Inflammatory macrophage treated with lipopolysaccharide for 4 hours (primary cell): ENCODE measurements at regions not wholly inside any gene's neighbourhood (a gene's known extent, or its start where the extent isn't known, plus 50 kb on each side); places are given as distances from the start of the nearest gene placed in this dataset.

Experiments
- DNase-seq: peaks from one replicate; pipeline ENCODE4 v3.0.0-alpha.2; 2020

DNA sequence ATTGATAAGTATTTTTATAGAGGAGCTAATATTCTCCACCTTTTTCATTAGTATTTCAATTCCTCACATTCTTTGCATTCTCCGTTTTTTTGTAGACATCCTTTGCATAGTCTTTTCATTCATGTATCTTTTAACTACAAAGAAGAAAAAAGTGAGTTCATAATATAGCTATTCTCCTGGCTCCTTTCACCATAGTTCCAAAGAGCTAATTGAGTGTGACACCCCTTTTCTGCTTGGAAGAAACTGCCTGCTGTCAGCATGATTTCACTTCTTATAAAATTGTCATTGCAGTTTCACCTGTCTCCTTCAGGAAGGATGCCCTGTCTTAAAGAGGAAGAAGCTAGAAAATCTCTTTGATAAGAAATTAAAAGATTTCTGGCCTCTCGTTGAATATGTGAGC lies 991.1 kb downstream of the KCNT2 start:
- no peak for DNase-seq

DNA sequence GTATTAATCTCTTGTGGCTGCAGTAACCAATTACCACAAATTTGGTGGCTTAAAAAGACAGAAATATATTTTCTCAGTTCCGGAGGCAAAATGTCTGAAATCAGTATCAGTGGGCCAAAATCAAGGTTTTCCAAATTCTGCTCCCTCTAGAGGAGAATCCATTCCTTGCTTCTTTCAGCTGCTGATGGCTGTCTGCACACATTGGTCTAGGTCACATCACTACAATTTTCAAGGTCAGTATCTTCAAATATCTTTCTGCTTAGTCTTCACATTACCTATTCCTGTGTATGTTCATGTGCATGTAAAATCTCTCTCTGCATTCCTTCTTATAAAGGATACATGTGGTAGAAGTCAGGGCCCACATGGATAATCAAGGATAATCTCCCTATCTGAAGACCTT lies 999.4 kb downstream of the KCNT2 start:
- no peak for DNase-seq

DNA sequence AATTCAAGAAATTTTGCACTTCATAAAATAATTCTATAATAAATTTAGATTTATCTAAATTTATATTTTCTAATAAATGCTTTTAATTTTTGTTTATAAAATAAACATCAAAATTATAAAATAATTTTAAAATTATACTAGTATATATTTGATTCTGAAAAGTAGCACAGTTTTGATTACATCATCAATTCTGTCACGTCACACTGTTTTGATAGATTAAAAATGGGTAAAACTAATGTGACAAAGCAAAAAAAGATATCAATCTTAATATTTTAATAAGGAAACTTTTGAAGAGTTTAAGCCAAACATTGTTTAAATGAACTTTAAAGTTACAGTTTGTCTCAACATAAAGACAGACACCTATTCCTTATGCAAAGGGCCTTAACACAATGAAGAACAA lies 1001.8 kb downstream of the KCNT2 start:
- no peak for DNase-seq

- no peak for DNase-seq
Observed at GRCh38 chr1:195604287-195604686, 1004.0 kb downstream of the KCNT2 start.

DNA sequence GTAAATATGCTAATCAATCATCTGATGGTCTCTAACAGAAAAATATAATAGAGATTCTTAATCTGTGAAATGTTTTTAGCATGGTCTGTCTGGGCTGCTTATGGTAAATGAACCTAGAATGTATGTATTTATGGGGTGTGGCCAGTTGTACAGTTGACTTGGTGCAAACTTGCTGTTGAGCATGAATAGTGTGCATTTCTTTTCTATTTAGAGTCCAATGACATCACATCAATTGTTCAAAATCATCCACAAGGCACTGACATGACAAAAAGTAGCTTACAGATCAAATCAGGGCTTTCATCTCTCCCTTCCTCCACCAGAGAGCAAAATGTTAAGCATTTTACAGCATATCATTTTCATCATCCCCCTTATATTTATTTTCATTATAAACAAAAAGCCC lies 1010.3 kb downstream of the KCNT2 start:
- no peak for DNase-seq

DNA sequence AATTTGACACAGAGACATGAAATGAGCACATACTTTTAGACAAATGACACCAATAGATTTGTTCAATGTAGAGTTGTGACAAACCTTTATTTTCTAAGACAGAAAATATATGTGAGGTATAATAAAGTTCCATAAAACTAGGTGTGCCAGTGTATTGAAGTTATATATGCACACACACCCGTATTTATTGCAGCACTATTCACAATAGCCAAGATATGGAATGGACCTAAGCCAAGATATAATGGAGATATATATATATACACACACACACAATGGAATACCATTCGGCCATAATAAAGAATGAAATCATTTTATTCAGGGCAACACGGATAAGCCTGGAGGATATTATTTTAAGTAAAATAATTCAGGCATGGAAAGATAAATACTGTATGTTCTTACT lies 1013.5 kb downstream of the KCNT2 start:
- no peak for DNase-seq

DNA sequence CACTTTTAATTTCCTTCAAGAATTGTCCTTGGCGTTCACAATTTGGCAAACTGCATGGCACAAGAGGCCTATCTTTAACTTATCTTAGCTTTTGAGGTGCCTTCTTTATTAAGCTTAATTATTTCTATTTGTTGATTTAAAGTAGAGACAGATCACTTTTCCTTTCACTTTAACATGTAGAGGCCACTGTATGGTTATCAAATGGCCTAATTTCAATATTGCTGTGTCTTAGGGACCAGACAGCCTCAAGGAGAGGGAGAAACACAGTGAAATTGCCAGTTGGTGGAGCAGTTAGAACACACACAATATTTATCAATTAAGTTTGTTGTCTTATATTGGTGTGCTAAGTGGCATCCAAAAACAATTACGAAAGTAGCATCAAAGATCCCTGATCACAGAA lies 1013.9 kb downstream of the KCNT2 start:
- no peak for DNase-seq

DNA sequence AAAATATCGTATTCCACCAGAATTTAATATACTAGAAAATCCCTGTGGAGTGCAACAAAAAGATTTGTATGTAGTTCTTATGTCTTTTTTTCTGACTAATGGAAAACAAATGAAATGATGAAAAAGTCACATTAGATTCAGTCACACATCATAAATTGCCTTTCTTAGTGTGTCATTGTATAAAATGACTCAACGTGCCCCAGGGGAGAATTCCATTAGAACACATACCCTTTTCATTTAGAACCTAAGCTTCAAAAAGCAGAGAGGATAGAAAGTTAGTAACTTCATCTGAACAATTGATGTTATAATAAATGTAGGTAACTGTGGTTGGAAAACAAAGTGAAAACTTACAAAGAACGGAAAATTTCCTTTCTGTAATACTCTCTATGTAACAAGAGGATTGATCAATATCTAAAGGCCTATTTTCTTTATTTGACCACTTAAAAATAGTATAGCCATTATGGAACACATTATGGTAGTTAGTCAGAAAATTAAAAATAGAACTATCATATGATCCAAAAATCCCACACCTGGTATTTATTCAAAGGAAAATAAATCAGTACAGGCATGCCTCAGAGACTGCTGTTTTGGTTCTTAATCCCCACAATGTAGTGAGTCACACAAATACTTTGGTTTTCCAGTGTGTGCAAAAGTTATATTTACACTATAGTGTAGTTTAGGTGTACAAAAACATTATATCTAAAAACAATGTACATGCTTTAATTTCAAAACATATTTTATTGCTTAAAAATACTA lies 1016.1 kb downstream of the KCNT2 start:
- DNase-seq = no peak

GRCh38 chr1:195590649-195591048 lies 1017.6 kb downstream of the KCNT2 start:
- DNase-seq = no peak

DNA sequence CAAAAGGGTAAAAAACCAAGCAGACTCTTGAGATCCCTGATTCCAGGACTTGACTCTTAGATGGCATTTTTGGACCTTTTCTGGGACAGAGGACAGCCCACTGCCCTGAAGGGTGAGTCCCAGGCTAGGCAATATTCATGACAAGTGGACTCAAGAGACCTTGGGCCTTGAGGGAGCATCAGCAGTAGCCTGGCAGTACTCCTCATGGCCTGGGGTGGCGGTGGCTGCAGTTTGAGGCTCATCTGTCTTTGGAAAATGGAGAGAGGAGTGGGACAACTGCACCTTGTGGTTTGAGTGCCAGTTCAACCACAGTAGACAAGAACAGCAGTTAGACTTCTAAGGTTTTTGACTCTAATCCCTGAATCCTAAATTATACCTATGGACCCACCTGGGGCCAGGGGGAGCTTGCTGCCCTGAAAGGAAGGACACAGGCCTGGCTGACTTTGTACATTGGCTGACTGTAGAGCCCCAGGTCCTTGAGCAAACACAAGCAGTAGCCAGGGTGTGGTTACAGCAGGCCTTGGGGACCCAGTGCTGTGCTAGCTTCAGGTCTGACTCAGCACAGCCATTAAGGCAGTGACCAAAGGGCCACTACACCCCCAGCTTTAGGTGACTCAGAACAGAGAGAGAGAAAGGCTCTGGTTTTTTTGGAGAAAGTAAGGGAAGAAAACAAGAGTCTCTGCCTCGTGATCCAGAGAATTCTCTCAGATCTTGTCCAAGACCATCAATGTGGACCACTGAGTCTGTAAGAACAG lies 1023.2 kb downstream of the KCNT2 start:
- no peak for DNase-seq

DNA sequence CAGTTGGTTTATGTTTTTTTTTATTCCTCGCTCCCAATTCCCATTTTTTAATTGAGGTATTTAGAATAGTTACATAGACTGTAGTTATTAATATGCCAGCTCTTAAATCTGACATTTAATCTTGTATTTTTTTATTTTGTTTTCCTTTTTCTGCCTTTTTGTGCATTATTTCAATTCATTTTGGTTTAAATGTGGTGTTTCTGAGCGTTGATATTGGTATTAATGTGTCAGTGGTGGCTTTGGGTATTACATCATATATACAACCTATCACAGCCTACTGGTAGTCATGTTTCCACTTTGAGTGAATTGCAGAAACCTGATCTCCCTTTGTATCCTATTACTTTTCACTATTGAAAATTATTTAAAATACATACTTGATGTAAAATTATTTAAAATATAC lies 1027.3 kb downstream of the KCNT2 start:
- DNase-seq = no peak

DNA sequence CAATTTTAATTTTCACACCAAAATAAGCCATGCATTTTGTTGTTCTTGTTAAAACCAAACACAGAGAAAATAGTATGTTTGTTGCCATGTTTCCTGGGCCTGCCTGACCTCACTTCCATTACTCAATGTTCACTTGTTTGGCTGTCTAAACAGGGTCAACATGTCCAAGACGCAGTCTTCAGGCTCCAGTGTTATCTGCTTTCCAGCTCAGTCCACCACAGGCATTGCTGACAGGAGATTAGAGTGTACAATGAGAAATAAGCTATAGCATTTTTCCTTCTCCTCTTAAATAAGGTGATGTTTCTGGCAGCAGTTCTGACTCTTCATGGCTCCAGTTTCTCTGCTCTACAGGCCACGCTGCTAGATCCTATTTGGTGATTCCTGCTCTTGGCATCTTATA lies 1030.5 kb downstream of the KCNT2 start:
- DNase-seq = no peak

DNA sequence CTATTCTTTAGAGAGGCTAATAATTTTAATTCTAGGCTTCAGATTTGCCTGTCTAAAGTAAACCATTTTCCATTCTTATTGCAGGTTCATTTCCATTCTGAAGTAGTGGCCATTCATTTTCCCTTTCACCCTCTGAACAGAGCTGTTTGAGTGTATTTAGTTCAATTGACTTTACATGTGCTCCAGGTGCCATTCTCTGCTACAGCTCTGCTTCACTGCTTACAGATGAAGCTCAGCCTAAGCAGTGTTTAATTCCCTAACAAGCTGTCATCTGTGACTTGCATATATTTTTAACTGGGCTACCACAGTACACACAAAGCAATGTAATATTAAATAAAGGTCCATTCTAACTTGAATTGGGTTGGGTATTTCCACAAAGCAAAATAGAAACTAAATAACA lies 1031.6 kb downstream of the KCNT2 start:
- no peak for DNase-seq

GRCh38 chr1:195574511-195574910 lies 1033.7 kb downstream of the KCNT2 start:
- DNase-seq = no peak

GRCh38 chr1:195569934-195570333 lies 1038.3 kb downstream of the KCNT2 start:
- no peak for DNase-seq

DNA sequence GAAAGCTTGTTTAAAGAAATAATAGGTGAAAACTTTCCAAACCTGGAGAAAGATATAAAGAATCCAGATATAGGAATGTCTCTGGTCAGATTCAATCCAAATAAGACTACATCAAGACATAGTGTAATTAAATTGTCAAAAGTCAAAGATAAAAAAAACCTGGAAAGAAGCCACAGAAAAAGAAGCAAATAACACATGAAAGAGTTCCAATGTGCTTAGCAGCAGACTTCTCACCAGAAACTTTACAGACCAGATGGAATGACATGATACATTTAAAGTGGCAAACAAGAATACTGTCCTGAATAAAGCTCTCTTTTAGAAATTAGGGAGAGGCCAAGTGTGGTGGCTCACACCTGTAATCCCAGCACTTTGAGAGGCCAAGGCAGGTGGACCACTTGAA lies 1039.9 kb downstream of the KCNT2 start:
- DNase-seq = no peak

DNA sequence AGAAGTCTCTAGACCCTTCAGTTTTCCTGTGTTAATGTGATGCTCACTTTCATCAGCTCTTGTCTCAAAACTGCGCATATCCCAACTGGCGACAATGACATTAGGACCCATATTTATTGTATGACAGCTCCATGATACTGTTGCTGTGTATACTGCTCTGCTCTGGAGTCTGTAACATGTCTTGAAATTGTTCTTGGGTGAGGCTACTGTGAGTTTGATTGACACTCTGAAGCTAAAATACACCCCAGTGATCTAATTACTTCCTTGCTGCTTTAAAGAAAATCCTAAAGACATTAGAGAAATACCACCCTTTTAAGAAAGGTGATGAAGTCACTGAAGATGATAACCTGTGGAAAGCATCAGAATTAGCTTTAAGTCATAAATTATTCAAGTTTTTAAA lies 1046.2 kb downstream of the KCNT2 start:
- no peak for DNase-seq

DNA sequence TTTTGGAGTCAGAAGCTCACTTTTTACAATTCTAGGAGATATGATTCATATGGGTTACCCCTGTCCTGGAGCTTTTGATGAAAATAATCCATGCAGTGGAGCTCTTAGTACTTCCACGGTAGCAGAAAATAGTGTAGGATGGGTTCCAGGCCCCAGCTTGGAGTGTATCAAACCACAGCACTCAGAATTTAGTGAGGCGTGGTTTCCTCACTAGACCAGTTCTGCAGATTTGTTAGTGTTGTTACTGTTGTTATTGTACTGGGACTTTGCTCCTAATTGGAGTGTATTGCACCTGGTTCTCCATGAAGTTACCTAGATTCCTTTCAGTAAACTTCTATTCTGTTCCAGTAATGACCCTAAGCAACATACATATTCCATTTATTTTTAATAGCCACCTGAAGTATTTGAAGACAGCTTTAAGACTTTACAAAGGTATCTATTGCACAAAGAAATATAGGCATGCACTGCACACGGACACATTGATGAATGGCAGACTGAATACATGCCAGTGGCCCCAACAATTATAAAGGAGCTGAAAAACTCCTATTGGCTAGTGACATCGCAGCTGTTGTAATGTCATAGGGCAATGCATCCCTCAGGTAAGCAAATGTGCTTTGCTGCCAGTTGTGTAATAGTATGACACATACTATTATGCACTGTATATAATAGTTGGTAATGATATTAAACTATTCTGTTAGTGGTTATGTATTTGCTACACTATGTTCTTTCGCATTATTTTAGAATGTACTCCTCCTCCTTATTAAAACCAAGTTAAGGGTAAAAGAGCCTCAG lies 1058.0 kb downstream of the KCNT2 start:
- no peak for DNase-seq

DNA sequence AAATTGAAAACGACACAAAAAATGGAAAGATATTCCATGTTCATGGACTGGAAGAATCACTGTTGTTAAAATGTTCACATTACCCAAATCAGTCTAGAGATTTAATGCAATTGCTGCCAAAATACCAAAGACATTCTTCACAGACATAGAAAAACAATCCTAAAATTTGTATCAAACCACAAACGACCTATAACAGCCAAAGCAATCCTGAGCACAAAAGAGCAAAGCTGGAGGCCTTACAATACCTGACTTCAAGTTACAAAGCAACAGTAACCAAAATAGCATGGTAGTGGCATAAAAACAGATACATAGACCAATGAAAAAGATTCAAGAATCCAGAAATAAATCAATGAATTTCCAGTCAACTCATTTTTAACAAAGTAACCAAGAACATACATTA lies 1077.3 kb downstream of the KCNT2 start:
- no peak for DNase-seq

- DNase-seq = no peak
Observed at GRCh38 chr1:195529881-195530280, 1078.4 kb downstream of the KCNT2 start.

- DNase-seq = no peak
Observed at GRCh38 chr1:195520757-195521156, 1087.5 kb downstream of the KCNT2 start.

DNA sequence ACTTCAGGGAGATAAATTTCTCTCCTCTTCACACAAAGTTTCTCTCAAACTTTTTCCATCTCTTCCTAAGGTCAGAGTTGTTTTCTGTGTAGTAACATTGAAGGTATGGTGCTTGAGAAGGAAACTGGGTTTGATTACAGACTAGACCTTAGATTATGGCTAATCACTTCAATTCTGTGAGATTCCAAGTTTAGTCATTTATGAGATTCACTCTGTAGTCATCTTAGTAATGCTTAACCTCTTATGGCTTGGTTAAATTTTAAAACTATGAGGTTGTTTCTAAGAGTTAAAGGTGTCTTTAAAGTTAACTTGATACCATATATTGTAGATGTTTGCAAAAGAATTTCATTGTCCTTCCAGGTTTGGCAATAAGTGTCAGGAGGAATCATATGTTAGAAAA lies 1092.2 kb downstream of the KCNT2 start:
- DNase-seq = no peak

DNA sequence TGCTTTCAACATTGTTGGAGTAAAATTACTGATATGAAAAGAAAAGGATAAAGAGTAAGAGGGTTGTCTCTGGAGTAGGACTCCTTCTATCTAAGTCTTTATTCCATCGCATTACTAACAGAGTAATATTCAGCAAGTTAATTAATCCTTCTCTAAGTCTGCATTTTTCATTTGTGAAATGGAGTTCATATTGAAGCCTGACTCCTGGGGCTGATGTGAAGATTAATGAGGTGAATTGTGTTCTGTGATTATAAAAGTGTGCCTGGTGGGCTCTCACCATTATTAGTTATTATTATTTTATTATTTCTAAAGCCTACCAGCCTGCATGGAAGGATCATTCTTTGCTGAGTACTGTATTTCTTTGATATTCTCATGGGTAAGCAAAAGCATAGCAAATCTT lies 1096.7 kb downstream of the KCNT2 start:
- DNase-seq = no peak

DNA sequence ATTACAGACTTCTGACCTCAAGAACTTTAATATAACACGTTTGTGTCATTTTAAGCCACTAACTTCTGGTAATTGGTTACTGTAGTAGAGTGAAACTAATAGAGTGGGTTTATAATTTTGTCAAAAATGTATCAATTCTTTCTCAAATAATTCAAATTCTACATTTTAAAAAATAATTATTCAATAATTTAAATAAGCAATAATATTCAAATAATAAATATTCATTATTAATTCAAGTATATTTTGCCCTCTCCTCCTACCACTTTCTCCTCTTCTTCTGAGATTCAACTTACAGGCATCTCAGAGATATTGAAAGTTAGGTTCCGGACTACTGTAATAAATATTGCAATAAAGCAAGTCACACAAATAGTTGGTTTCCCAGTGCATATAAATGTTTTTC lies 1107.1 kb downstream of the KCNT2 start:
- no peak for DNase-seq
